Colonic mucosa (tissue), 4 donors: ENCODE measurements at regions not wholly inside any gene's neighbourhood (a gene's known extent, or its start where the extent isn't known, plus 50 kb on each side); places are given as distances from the start of the nearest gene placed in this dataset.
"Not testable (repeated sequence)": the region's sequence is repeated elsewhere in the genome, so short reads cannot be mapped to it uniquely, and the experiment has no call there.

Experiments
- DNase-seq: peaks from one replicate; pipeline ENCODE4 v3.0.0-alpha.2; 2020
- H3K27ac ChIP-seq: fragments of 200-600 bp; one replicate; pipeline ENCODE4 v1.8.0; 2021
- H3K27me3 ChIP-seq: fragments of 200-600 bp; one replicate; pipeline ENCODE4 v1.8.0; 2021
- H3K36me3 ChIP-seq: fragments of 200-600 bp; one replicate; pipeline ENCODE4 v1.8.0; 2021
- H3K4me1 ChIP-seq: fragments of 200-600 bp; one replicate; pipeline ENCODE4 v1.8.0; 2021; ENCODE audit warnings: mild to moderate bottlenecking
- H3K4me3 ChIP-seq: fragments of 200-600 bp; one replicate; pipeline ENCODE4 v1.8.0; 2021
- H3K9ac ChIP-seq, 2 donors: one replicate each; pipeline ENCODE4 v1.7.0; 2013; ENCODE audit warnings: control low read depth in 2 of 2, low read depth in 2 of 2, low read length in 2 of 2
- H3K9me3 ChIP-seq: fragments of 200-600 bp; one replicate; pipeline ENCODE4 v1.8.0; 2021
- CTCF ChIP-seq: fragments of 200-600 bp; IDR thresholded peaks from one replicate; pipeline ENCODE4 v1.8.0; 2022; ENCODE audit warnings: antibody characterized with exemption, mild to moderate bottlenecking
- intact Hi-C: fragments of 100-400 bp; cut with DNase I; formaldehyde crosslinking; loops from one replicate; pipeline ENCODE4 v1.14.1; 2022
- donor health status: healthy.
- donor health status: DM: no; HTN: no; CAD: no.
- donor health status: DM: no; HTN: no; CAD: no.

GRCh38 chr7:109579901-109580300 lies 1010.2 kb downstream of the DNAJB9 start:
- Histone ChIP-seq H3K9me3 (no peaks in the 10 kb centered on the region), H3K36me3 (no peaks in the 10 kb centered on the region), H3K4me1 (no peaks in the 10 kb centered on the region), H3K27ac (no peak overlapping the region), H3K9ac (no peak overlapping the region), H3K4me3 (no peak overlapping the region), H3K27me3 (no peaks in the 10 kb centered on the region)
- no peak for TF ChIP-seq CTCF
- intact Hi-C loops: no loop called here
- no peak for DNase-seq

GRCh38 chr7:109582211-109582610 lies 1012.5 kb downstream of the DNAJB9 start:
- no peaks in the 10 kb centered on the region for H3K9me3 ChIP-seq
- H3K4me3 ChIP-seq: no peak overlapping the region
- TF ChIP-seq CTCF: no peak
- no peak overlapping the region for H3K27ac ChIP-seq
- no peaks in the 10 kb centered on the region for H3K36me3 ChIP-seq
- no peaks in the 10 kb centered on the region for H3K4me1 ChIP-seq
- intact Hi-C loops: no loop called here
- DNase-seq: no peak
- no peak overlapping the region for H3K9ac ChIP-seq
- no peaks in the 10 kb centered on the region for H3K27me3 ChIP-seq

GRCh38 chr7:109596948-109597347 lies 1027.3 kb downstream of the DNAJB9 start:
- H3K27ac ChIP-seq, DNase-seq, intact Hi-C loops, H3K9me3 ChIP-seq, H3K9ac ChIP-seq, H3K4me1 ChIP-seq, H3K36me3 ChIP-seq, H3K4me3 ChIP-seq, H3K27me3 ChIP-seq: not testable (repeated sequence)

DNA sequence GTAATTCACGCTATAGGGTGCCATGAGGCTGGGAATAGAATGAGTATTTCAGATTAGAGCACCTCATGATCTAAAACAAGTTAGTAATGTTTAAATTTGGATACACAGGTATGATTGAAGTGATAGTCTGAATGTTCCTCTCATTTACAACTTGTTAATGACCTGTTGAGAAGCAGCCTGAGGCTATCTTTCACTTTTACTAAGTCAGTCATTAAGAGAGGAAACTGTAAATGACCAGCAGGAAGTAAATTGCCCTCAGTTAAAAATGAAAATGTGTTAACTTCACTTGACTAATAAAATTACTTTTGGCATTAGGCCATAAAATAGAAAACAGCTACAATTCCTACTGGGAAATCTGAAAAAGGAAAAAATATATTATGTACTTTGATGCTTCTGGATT lies 1042.0 kb downstream of the DNAJB9 start:
- TF ChIP-seq CTCF: no peak
- H3K27ac ChIP-seq: no peak overlapping the region
- H3K4me1 ChIP-seq: no peaks in the 10 kb centered on the region
- H3K9ac ChIP-seq: no peak overlapping the region
- H3K9me3 ChIP-seq: no peaks in the 10 kb centered on the region
- H3K27me3 ChIP-seq: no peaks in the 10 kb centered on the region
- no peaks in the 10 kb centered on the region for H3K36me3 ChIP-seq
- intact Hi-C loops: no loop called here
- H3K4me3 ChIP-seq: no peak overlapping the region
- no peak for DNase-seq

DNA sequence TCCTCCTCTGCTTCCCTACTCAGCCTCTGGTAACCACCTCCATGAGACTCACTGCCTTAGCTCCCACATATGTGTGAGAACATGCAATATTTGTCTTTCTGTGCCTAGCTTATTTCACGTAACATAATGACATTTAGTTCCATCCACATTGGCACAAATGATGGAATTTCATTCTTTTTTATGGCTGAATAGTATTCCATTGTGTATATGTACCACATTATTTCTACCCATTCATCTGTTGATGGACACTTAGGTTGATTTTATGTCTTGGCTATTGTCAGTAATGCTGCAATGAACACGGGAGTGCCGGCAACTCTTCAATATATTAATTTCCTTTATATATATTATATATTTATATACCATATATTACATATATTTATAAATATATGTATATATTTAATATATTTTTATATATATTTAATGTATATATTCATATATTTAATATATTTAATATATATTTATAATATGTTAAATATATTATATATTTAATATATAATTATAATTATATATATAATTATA lies 1046.9 kb downstream of the DNAJB9 start:
- H3K9me3 ChIP-seq: no peaks in the 10 kb centered on the region
- no peak for DNase-seq
- H3K4me3 ChIP-seq: no peak overlapping the region
- no peak overlapping the region for H3K9ac ChIP-seq
- H3K36me3 ChIP-seq: no peaks in the 10 kb centered on the region
- TF ChIP-seq CTCF: no peak
- no peak overlapping the region for H3K27ac ChIP-seq
- intact Hi-C loops: no loop called here
- H3K4me1 ChIP-seq: no peaks in the 10 kb centered on the region
- H3K27me3 ChIP-seq: no peaks in the 10 kb centered on the region

DNA sequence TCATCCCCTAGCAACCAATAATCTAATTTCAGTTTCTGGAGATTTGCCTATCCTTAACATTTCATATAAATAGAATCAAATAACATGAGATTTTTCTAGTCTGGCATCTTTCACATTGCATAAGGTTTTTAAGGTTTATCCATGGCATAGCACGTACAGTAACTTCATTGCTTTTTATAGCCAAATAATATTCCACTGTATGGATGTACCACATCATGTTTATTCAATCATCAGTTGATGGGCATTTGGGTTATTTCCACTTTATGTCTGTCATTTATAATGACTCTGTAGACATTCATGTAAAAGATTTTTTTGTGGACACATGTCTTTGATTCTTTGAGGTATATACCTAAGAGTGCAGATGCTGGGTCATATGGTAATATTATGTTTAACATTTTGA lies 1052.6 kb downstream of the DNAJB9 start:
- Histone ChIP-seq H3K4me1 (no peaks in the 10 kb centered on the region), H3K4me3 (no peak overlapping the region), H3K27me3 (no peaks in the 10 kb centered on the region), H3K9ac (no peak overlapping the region), H3K36me3 (no peaks in the 10 kb centered on the region), H3K9me3 (no peaks in the 10 kb centered on the region), H3K27ac (no peak overlapping the region)
- intact Hi-C loops: no loop called here
- TF ChIP-seq CTCF: no peak
- DNase-seq: no peak

DNA sequence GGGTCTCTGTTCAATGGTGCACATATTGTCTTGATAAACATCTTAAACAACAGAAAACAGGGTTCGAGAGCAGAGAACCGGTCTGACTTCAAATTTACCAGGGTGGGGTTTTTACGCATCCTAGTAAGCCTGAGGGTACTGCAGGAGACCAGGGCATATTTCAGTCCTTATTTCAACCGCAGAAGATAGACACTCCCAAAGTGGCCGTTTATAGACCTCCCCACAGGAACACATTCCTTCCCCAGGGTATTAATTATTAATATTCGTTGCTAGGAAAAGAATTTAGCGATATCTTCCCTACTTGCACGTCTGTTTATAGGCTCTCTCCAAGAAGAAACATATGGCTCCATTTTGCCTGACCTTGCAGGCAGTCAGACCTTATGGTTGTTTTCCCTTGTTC lies 1063.2 kb downstream of the DNAJB9 start:
- intact Hi-C loops, H3K9me3 ChIP-seq, H3K4me1 ChIP-seq, H3K27me3 ChIP-seq, H3K36me3 ChIP-seq, DNase-seq, H3K4me3 ChIP-seq, H3K27ac ChIP-seq, H3K9ac ChIP-seq: not testable (repeated sequence)
